GM12874 (cell line): ENCODE measurements at regions not wholly inside any gene's neighbourhood (a gene's known extent, or its start where the extent isn't known, plus 50 kb on each side); places are given as distances from the start of the nearest gene placed in this dataset.
A peak's percentile ranks its signal among the peaks of the same experiment; 100 is the strongest.

Experiments
- CTCF ChIP-seq: IDR thresholded peaks from 2 replicates; pipeline ENCODE4 v1.5.1; 2011; ENCODE audit warnings: low read depth, mild to moderate bottlenecking, control low read depth, low read length, moderate library complexity; ENCODE audit not compliant: insufficient read depth

- TF ChIP-seq CTCF: 0 out of 2 replicates have a peak, but pooled peaks have one; percentile 7
Measured at GRCh38 chr10:91745090-91745831, 53.0 kb upstream of the TNKS2 start.

GRCh38 chr10:91743465-91743864, 54.8 kb upstream of the TNKS2 start:
- no peak for TF ChIP-seq CTCF

- TF ChIP-seq CTCF: no peak
Measured at GRCh38 chr10:91742229-91742628, 56.0 kb upstream of the TNKS2 start.

GRCh38 chr10:91741356-91741755, 56.9 kb upstream of the TNKS2 start:
- TF ChIP-seq CTCF: no peak

- no peak for TF ChIP-seq CTCF
Measured at GRCh38 chr10:91740353-91740924, 57.8 kb upstream of the TNKS2 start.

GRCh38 chr10:91726355-91726754, 71.9 kb upstream of the TNKS2 start:
- TF ChIP-seq CTCF: no peak

GRCh38 chr10:91724933-91725332, 73.3 kb upstream of the TNKS2 start:
- TF ChIP-seq CTCF: no peak
